Spinal cord (tissue), 9 donors: ENCODE measurements at regions not wholly inside any gene's neighbourhood (a gene's known extent, or its start where the extent isn't known, plus 50 kb on each side); places are given as distances from the start of the nearest gene placed in this dataset.
"Not testable (repeated sequence)": the region's sequence is repeated elsewhere in the genome, so short reads cannot be mapped to it uniquely, and the experiment has no call there.

Source experiments
- DNase-seq, 6 donors: peaks; one replicate each; pipeline versions ENCODE4 v3.0.0 to v3.0.0-alpha.2; 2013 to 2015; ENCODE audit warnings: low spot score in 6 of 6, low read depth in 4 of 6
- H3K27ac ChIP-seq: one replicate; pipeline ENCODE4 v1.5.1; 2013; ENCODE audit warnings: low read depth, low read length, control low read depth
- H3K27me3 ChIP-seq: one replicate; pipeline ENCODE4 v1.6.1; 2013; ENCODE audit warnings: low read length; ENCODE audit not compliant: control insufficient read depth, insufficient read depth
- H3K36me3 ChIP-seq: one replicate; pipeline ENCODE4 v1.6.1; 2013; ENCODE audit warnings: low read length; ENCODE audit not compliant: control insufficient read depth, insufficient read depth
- H3K4me1 ChIP-seq: one replicate; pipeline ENCODE4 v1.6.1; 2013; ENCODE audit warnings: low read length; ENCODE audit not compliant: control insufficient read depth, insufficient read depth
- H3K4me3 ChIP-seq: one replicate; pipeline ENCODE4 v1.5.1; 2013; ENCODE audit warnings: low read depth, low read length, control low read depth
- H3K9me3 ChIP-seq: one replicate; pipeline ENCODE4 v1.6.1; 2013; ENCODE audit warnings: low read length; ENCODE audit not compliant: control insufficient read depth, insufficient read depth
- WGBS: methylation state at CpG from one replicate; pipeline ENCODE4 v1.1.5; 2013; ENCODE audit warnings: missing lambda C conversion rate; ENCODE audit not compliant: insufficient coverage; 5-methylcytosine and 5-hydroxymethylcytosine counted together
- donor health status: healthy.

DNA sequence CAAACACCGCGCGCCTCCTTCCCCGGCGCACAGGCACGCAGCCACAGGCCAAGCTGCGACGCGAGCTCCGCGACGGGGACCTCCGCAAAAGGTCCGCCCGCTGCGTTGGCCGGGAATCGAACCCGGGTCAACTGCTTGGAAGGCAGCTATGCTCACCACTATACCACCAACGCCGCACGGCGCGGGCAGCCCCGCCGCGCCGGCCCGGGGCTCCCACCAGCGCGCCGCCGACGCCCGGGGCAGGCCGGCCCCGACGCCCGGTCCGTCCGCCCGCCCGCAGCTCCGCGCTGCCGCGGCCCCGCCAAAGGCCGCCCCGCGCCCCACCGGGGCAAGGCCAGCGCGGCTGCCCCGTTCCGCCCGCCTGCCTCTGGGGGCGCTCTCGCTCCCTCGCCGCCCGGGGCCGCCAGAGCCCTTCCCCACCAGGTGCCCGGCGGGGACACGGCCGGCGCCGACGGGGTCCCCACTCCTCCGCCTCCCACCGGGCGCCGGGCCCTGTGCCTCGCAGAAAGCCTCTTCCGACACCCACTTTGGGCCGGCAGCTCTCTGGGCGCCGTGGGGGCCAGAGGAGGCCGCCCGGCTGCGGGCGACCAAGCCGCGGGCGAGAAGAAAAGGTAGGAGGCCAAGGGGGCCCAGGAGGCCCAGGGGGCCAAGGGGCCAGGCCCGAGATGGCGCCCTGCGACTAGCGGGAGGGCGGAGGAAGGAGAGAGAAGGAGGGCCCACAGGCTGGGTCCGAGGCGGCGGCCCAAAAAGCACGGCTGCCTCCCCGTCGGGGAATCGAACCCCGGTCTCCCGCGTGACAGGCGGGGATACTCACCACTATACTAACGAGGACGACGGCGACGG, 50.2 kb upstream of the FCGR2A start:
- H3K9me3 ChIP-seq, H3K27ac ChIP-seq, H3K27me3 ChIP-seq, H3K36me3 ChIP-seq, H3K4me1 ChIP-seq, H3K4me3 ChIP-seq, DNase-seq: not testable (repeated sequence)
- no CpG with 5 or more reads among the region's 107 CpGs for WGBS

DNA sequence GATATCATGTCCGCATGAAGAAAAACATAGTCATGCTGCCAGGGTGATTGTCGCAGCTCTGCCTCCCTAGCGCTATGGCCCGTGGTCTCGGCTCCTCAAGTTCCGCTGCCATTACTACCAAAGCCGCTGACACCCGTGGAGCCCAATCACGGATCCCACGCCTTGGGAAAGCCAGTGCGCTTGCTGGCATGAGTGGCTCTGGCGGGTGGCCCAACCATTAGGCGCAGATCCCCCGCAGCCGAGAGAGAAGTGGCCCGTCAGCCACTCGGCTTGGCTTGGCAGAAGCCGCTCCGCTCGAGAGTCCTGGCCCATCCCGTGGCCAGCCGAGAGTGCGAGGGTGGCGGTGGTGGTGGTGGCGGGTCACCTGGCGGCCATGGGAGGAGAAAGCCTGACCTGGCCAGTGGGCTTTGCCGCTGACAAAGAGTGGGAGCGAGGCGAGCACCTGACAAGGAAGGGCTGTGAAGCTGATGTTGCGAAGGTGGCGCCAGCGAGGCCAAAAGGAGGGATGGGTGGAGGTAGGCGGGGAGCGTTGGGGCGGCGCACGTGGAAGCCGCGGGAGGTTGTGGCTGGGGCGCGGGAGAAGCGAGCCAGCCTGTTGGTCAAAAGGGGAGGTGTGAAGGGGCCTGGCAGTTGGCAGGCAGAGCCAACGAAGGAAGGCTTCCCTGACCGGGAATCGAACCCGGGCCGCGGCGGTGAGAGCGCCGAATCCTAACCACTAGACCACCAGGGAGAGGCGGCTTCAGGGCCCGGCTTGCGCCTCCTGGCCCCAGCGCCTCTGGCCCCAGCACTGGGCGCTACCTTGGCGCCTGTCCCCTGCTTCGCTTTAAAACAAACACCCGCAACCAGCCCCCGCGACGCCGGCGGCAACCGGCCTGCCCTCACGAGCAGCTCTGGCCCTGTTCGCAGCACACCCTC, 51.0 kb upstream of the FCGR2A start:
- not testable (repeated sequence) for DNase-seq, H3K27me3 ChIP-seq, H3K27ac ChIP-seq, H3K36me3 ChIP-seq, H3K4me3 ChIP-seq, H3K9me3 ChIP-seq, H3K4me1 ChIP-seq
- WGBS, result 27% methylated on average over 5 of the region's 67 CpGs

DNA sequence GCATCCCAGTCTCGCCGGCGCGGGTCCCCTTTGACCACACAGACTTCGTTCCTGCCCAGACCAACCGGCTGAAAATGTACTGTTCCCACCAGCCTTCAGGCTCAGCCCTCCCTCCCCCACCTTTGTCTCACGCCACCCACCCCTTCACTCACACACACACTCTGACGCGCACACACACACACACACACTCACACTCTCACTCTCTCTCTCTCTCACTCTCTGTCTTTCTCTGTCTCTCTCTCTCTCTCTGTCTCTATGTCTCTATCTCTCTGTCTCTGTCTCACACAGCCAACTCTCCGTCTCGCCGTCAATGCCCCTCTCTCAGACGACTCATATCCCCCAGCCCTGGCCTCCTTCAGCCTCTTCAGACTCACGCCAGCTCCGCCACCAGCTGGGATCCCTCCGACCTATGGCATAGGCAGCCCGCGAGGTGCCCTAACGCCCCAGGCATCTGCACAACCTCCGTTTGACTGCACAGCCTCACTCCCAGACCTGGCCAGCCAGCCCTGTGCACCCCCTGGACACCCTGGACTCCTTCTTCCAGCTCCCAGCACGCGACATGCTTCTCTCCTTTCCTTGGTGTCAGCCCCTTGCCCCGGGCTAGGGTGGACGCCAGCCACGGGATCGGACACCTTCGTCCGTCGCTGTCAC, 53.4 kb upstream of the FCGR2A start:
- H3K27me3 ChIP-seq, H3K27ac ChIP-seq, H3K4me3 ChIP-seq, H3K9me3 ChIP-seq, H3K36me3 ChIP-seq, H3K4me1 ChIP-seq, DNase-seq: not testable (repeated sequence)
- WGBS, result no CpG with 5 or more reads among the region's 29 CpGs

DNA sequence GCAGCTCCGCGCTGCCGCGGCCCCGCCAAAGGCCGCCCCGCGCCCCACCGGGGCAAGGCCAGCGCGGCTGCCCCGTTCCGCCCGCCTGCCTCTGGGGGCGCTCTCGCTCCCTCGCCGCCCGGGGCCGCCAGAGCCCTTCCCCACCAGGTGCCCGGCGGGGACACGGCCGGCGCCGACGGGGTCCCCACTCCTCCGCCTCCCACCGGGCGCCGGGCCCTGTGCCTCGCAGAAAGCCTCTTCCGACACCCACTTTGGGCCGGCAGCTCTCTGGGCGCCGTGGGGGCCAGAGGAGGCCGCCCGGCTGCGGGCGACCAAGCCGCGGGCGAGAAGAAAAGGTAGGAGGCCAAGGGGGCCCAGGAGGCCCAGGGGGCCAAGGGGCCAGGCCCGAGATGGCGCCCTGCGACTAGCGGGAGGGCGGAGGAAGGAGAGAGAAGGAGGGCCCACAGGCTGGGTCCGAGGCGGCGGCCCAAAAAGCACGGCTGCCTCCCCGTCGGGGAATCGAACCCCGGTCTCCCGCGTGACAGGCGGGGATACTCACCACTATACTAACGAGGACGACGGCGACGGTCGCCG, 57.4 kb upstream of the FCGR2A start:
- H3K4me3 ChIP-seq, H3K4me1 ChIP-seq, H3K36me3 ChIP-seq, H3K27ac ChIP-seq, H3K9me3 ChIP-seq, H3K27me3 ChIP-seq, DNase-seq: not testable (repeated sequence)
- no CpG with 5 or more reads among the region's 66 CpGs for WGBS

DNA sequence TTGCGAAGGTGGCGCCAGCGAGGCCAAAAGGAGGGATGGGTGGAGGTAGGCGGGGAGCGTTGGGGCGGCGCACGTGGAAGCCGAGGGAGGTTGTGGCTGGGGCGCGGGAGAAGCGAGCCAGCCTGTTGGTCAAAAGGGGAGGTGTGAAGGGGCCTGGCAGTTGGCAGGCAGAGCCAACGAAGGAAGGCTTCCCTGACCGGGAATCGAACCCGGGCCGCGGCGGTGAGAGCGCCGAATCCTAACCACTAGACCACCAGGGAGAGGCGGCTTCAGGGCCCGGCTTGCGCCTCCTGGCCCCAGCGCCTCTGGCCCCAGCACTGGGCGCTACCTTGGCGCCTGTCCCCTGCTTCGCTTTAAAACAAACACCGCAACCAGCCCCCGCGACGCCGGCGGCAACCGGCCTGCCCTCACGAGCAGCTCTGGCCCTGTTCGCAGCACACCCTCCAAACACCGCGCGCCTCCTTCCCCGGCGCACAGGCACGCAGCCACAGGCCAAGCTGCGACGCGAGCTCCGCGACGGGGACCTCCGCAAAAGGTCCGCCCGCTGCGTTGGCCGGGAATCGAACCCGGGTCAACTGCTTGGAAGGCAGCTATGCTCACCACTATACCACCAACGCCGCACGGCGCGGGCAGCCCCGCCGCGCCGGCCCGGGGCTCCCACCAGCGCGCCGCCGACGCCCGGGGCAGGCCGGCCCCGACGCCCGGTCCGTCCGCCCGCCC, 58.1 kb upstream of the FCGR2A start:
- not testable (repeated sequence) for H3K36me3 ChIP-seq, H3K9me3 ChIP-seq, H3K27me3 ChIP-seq, H3K27ac ChIP-seq, H3K4me3 ChIP-seq, DNase-seq, H3K4me1 ChIP-seq
- WGBS, result no CpG with 5 or more reads among the region's 79 CpGs

DNA sequence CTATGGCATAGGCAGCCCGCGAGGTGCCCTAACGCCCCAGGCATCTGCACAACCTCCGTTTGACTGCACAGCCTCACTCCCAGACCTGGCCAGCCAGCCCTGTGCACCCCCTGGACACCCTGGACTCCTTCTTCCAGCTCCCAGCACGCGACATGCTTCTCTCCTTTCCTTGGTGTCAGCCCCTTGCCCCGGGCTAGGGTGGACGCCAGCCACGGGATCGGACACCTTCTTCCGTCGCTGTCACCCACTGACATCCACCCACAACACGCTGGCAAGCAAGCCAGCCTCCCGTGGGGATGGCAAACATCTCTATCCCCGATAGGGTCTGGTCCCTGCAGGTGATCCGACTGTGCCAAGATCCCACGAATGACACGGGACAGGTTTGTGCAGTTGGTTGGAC, 60.5 kb upstream of the FCGR2A start:
- H3K9me3 ChIP-seq, H3K36me3 ChIP-seq, H3K4me1 ChIP-seq, H3K27me3 ChIP-seq, H3K4me3 ChIP-seq, H3K27ac ChIP-seq, DNase-seq: not testable (repeated sequence)
- WGBS, result 76% methylated on average over 8 of the region's 18 CpGs

DNA sequence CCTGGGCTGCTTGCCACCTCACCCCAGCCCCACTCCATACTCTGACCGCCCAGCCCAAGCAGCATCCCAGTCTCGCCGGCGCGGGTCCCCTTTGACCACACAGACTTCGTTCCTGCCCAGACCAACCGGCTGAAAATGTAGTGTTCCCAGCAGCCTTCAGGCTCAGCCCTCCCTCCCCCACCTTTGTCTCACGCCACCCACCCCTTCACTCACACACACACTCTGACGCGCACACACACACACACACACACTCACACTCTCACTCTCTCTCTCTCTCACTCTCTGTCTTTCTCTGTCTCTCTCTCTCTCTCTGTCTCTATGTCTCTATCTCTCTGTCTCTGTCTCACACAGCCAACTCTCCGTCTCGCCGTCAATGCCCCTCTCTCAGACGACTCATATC, 61.0 kb upstream of the FCGR2A start:
- H3K36me3 ChIP-seq, H3K27ac ChIP-seq, H3K9me3 ChIP-seq, H3K4me3 ChIP-seq, DNase-seq: not testable (repeated sequence)
- peaks cover 12% of the 10 kb centered on the region for H3K4me1 ChIP-seq
- peaks cover 13% of the 10 kb centered on the region for H3K27me3 ChIP-seq
- WGBS, result no CpG with 5 or more reads among the region's 14 CpGs

DNA sequence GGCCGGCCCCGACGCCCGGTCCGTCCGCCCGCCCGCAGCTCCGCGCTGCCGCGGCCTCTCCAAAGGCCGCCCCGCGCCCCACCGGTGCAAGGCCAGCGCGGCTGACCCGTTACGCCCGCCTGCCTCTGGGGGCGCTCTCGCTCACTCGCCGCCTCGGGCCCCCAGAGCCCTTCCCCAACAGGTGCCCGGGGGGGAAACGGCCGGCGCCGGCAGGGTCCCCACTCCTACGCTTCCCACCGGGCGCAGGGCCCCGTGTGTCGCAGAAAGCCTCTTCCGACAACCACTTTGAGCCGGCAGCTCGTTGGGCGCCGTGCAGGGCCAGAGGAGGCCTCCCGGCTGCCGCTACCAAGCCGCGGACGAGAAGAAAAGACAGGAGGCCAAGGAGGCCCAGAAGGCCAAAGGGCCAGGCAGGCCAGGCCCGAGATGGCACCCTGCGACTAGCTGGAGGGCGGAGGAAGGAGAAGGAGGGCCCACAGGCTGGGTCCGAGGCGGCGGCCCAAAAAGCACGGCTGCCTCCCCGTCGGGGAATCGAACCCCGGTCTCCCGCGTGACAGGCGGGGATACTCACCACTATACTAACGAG, 64.9 kb upstream of the FCGR2A start:
- Histone ChIP-seq H3K4me3 (peak overlapping the region; percentile 75), H3K27me3 (peaks cover 26% of the 10 kb centered on the region), H3K9me3 (no peaks in the 10 kb centered on the region), H3K27ac (peak overlapping the region; percentile 25), H3K4me1 (peaks cover 12% of the 10 kb centered on the region), H3K36me3 (no peaks in the 10 kb centered on the region)
- peak in 4 of 6 donors; percentile 33 to 83 (median 62) for DNase-seq
- under 1% methylated on average over 49 of the region's 61 CpGs for WGBS
